Caco-2 (cell line): ENCODE measurements at regions not wholly inside any gene's neighbourhood (a gene's known extent, or its start where the extent isn't known, plus 50 kb on each side); places are given as distances from the start of the nearest gene placed in this dataset.

Experiments used
- BruUV-seq: library from RNA; stranded (reverse); fragments of 400-500 nt; replicated peaks from 2 replicates; lab custom pipeline; 2021; lab: Mats Ljungman, UMichigan
- CTCF ChIA-PET: fragments of 300-600 bp; sonication (Branson Sonifier 250); formaldehyde crosslinking; loops from one replicate; lab custom pipeline; 2022; ENCODE audit warnings: antibody characterized with exemption; lab: Charles Lee
- POLR2A ChIA-PET: fragments of 300-600 bp; sonication (Branson Sonifier 250); formaldehyde crosslinking; loops from one replicate; lab custom pipeline; 2022; ENCODE audit warnings: antibody characterized with exemption; lab: Charles Lee
- DNase-seq, 2 experiments: peaks; one replicate each; pipeline versions ENCODE4 v3.0.0 to v3.0.0-alpha.2; 2020 to 2022
- H3K27me3 ChIP-seq: replicated peaks from 2 replicates; pipeline ENCODE4 v1.6.0; 2011; ENCODE audit warnings: low read length; ENCODE audit not compliant: control insufficient read depth, insufficient read depth
- H3K36me3 ChIP-seq: 2 replicates; pipeline ENCODE4 v1.5.1; 2011; ENCODE audit warnings: low read length; ENCODE audit not compliant: control insufficient read depth, insufficient read depth
- H3K4me1 ChIP-seq: fragments of 250-450 bp; sonication (Bioruptor Pico); 2 replicates; pipeline ENCODE4 v1.5.1; 2020; ENCODE audit warnings: mild to moderate bottlenecking
- H3K4me3 ChIP-seq: 2 replicates; pipeline ENCODE4 v1.5.1; 2011; ENCODE audit warnings: low read depth, mild to moderate bottlenecking, control low read depth, low read length
- H3K9me3 ChIP-seq: fragments of 250-450 bp; sonication (Bioruptor Pico); 2 replicates; pipeline ENCODE4 v1.5.1; 2020; ENCODE audit warnings: mild to moderate bottlenecking, moderate library complexity
- H3K27ac Mint-ChIP-seq: one replicate; pipeline ENCODE4 v1.8.0; 2022; ENCODE audit warnings: mixed read lengths; ENCODE audit not compliant: unreplicated experiment
- H3K27me3 Mint-ChIP-seq: one replicate; pipeline ENCODE4 v1.8.0; 2022; ENCODE audit warnings: mixed read lengths; ENCODE audit not compliant: insufficient read depth, unreplicated experiment
- H3K36me3 Mint-ChIP-seq: one replicate; pipeline ENCODE4 v1.8.0; 2022; ENCODE audit warnings: mild to moderate bottlenecking, mixed read lengths; ENCODE audit not compliant: insufficient read depth, unreplicated experiment
- H3K4me1 Mint-ChIP-seq: one replicate; pipeline ENCODE4 v1.8.0; 2022; ENCODE audit warnings: low read depth, mixed read lengths; ENCODE audit not compliant: unreplicated experiment
- H3K4me3 Mint-ChIP-seq: one replicate; pipeline ENCODE4 v1.8.0; 2022; ENCODE audit warnings: mild to moderate bottlenecking, moderate library complexity, mixed read lengths; ENCODE audit not compliant: unreplicated experiment
- H3K9me3 Mint-ChIP-seq: one replicate; pipeline ENCODE4 v1.8.0; 2022; ENCODE audit warnings: mixed read lengths; ENCODE audit not compliant: unreplicated experiment
- CTCF ChIP-seq, 2 experiments: fragments of 200-600 bp in 1 of 2; IDR thresholded peaks; 1 replicate in 1 of 2; 2 replicates in 1 of 2; pipeline versions ENCODE4 v1.5.1 to v1.8.0; 2011 to 2022; ENCODE audit warnings: antibody characterized with exemption in 1 of 2, control low read depth in 1 of 2, inconsistent platforms in 1 of 2, low read depth in 1 of 2, low read length in 1 of 2, mild to moderate bottlenecking in 1 of 2, moderate library complexity in 1 of 2; ENCODE audit not compliant: insufficient read depth in 1 of 2, severe bottlenecking in 1 of 2, unreplicated experiment in 1 of 2
- intact Hi-C: fragments of 100-400 bp; cut with micrococcal nuclease; formaldehyde crosslinking; loops from one replicate; pipeline ENCODE4 v1.10.0; 2022; ENCODE audit not compliant: unreplicated experiment

- no TSS peak for BruUV-seq
- Mint-ChIP-seq H3K36me3 (no peaks in the 10 kb centered on the region), H3K27me3 (no peaks in the 10 kb centered on the region), H3K9me3 (peaks cover 11% of the 10 kb centered on the region), H3K27ac (no peak overlapping the region), H3K4me3 (no peak overlapping the region), H3K4me1 (no peaks in the 10 kb centered on the region)
- intact Hi-C loops = no loop called here
- Histone ChIP-seq H3K27me3 (no peaks in the 10 kb centered on the region), H3K4me1 (no peaks in the 10 kb centered on the region), H3K36me3 (no peaks in the 10 kb centered on the region), H3K4me3 (no peak overlapping the region), H3K9me3 (no peaks in the 10 kb centered on the region)
- no peak for TF ChIP-seq CTCF (IDR thresholded peaks at IDR 0.05; ENCODE audit: insufficient read depth in 1 of 2, low read depth in 1 of 2, low read length in 1 of 2, severe bottlenecking in 1 of 2, unreplicated experiment in 1 of 2)
- DNase-seq = no peak
- ChIA-PET POLR2A (no interaction called here), CTCF (no interaction called here)
These were observed 679.2 kb upstream of the FRG1 start for GRCh38 chr4:189261475-189261874.

- H3K27me3 Mint-ChIP-seq = no peaks in the 10 kb centered on the region
- H3K36me3 Mint-ChIP-seq = peaks cover 5% of the 10 kb centered on the region
- no peak for DNase-seq
- no peaks in the 10 kb centered on the region for H3K4me1 Mint-ChIP-seq
- intact Hi-C loops = no loop called here
- H3K4me3 Mint-ChIP-seq = no peak overlapping the region
- no peak for TF ChIP-seq CTCF (IDR thresholded peaks at IDR 0.05; ENCODE audit: insufficient read depth in 1 of 2, low read depth in 1 of 2, low read length in 1 of 2, severe bottlenecking in 1 of 2, unreplicated experiment in 1 of 2)
- H3K27ac Mint-ChIP-seq = no peak overlapping the region
- Histone ChIP-seq H3K9me3 (no peaks in the 10 kb centered on the region), H3K27me3 (no peaks in the 10 kb centered on the region), H3K36me3 (no peaks in the 10 kb centered on the region), H3K4me1 (no peaks in the 10 kb centered on the region), H3K4me3 (no peak overlapping the region)
- BruUV-seq = no TSS peak
- peaks cover 11% of the 10 kb centered on the region for H3K9me3 Mint-ChIP-seq
- ChIA-PET CTCF (no interaction called here), POLR2A (no interaction called here)
These were observed 675.2 kb upstream of the FRG1 start for GRCh38 chr4:189265515-189265914.

- Mint-ChIP-seq H3K9me3 (no peaks in the 10 kb centered on the region), H3K4me1 (no peaks in the 10 kb centered on the region), H3K27me3 (no peaks in the 10 kb centered on the region), H3K27ac (no peak overlapping the region), H3K36me3 (peaks cover 5% of the 10 kb centered on the region), H3K4me3 (no peak overlapping the region)
- no peak for DNase-seq
- Histone ChIP-seq H3K36me3 (no peaks in the 10 kb centered on the region), H3K4me3 (no peak overlapping the region), H3K9me3 (no peaks in the 10 kb centered on the region), H3K4me1 (no peaks in the 10 kb centered on the region), H3K27me3 (no peaks in the 10 kb centered on the region)
- intact Hi-C loops = no loop called here
- TF ChIP-seq CTCF (IDR thresholded peaks at IDR 0.05; ENCODE audit: insufficient read depth in 1 of 2, low read depth in 1 of 2, low read length in 1 of 2, severe bottlenecking in 1 of 2, unreplicated experiment in 1 of 2) = no peak
- CTCF ChIA-PET = no interaction called here
- POLR2A ChIA-PET = no interaction called here
- BruUV-seq = no TSS peak
These were observed 673.2 kb upstream of the FRG1 start for GRCh38 chr4:189267312-189267965.
